Breast epithelium (tissue), 4 donors: ENCODE measurements at regions not wholly inside any gene's neighbourhood (a gene's known extent, or its start where the extent isn't known, plus 50 kb on each side); places are given as distances from the start of the nearest gene placed in this dataset.

Experiments
- DNase-seq, 2 donors: peaks; one replicate each; pipeline ENCODE4 v3.0.0-alpha.2; 2019; ENCODE audit warnings: low spot score in 2 of 2
- H3K27ac ChIP-seq, 2 donors: fragments of 200-600 bp; sonication (generic) in 1 of 2; one replicate each; pipeline ENCODE4 v1.5.1; 2016 to 2019; ENCODE audit warnings: mild to moderate bottlenecking in 1 of 2
- H3K27me3 ChIP-seq, 2 donors: fragments of 200-600 bp; sonication (generic) in 1 of 2; one replicate each; pipeline versions ENCODE4 v1.5.1 to v1.6.0; 2017 to 2019; ENCODE audit warnings: control low read depth in 1 of 2, mild to moderate bottlenecking in 1 of 2
- H3K36me3 ChIP-seq: fragments of 200-600 bp; one replicate; pipeline ENCODE4 v1.5.1; 2019
- H3K4me1 ChIP-seq, 2 donors: fragments of 200-600 bp; sonication (generic); one replicate each; pipeline ENCODE4 v1.5.1; 2016 to 2019; ENCODE audit warnings: control low read depth in 1 of 2
- H3K4me3 ChIP-seq, 3 donors: fragments of 200-600 bp; sonication (generic); 1 replicate in 2 of 3; 2 replicates in 1 of 3; pipeline ENCODE4 v1.5.1; 2016 to 2019; ENCODE audit warnings: mild to moderate bottlenecking in 3 of 3, moderate library complexity in 2 of 3
- H3K9me3 ChIP-seq, 2 donors: fragments of 200-600 bp; sonication (generic) in 1 of 2; one replicate each; pipeline ENCODE4 v1.5.1; 2016 to 2019; ENCODE audit warnings: control low read depth in 1 of 2
- CTCF ChIP-seq, 3 donors: fragments of 450-650 bp; IDR thresholded peaks; one replicate each; pipeline ENCODE4 v1.5.1; 2016 to 2017; ENCODE audit warnings: antibody characterized with exemption in 3 of 3, mild to moderate bottlenecking in 3 of 3, moderate library complexity in 3 of 3
- POLR2A ChIP-seq: fragments of 450-650 bp; IDR thresholded peaks from one replicate; pipeline ENCODE4 v1.6.1; 2016; ENCODE audit warnings: antibody characterized with exemption, mild to moderate bottlenecking, moderate library complexity
- POLR2AphosphoS5 ChIP-seq, 3 donors: sonication (generic); formaldehyde crosslinking; IDR thresholded peaks; one replicate each; pipeline ENCODE4 v1.6.1; 2017; ENCODE audit warnings: antibody characterized with exemption in 3 of 3
- intact Hi-C: fragments of 100-400 bp; cut with DNase I; formaldehyde crosslinking; loops from one replicate; pipeline ENCODE4 v1.15.1; 2023; ENCODE audit warnings: low total_unique reads

GRCh38 chr10:31687663-31688482 lies 240.8 kb downstream of the ARHGAP12 start:
- intact Hi-C loops = no loop called here
- Histone ChIP-seq H3K9me3 (peaks cover 21 to 35% of the 10 kb centered on the region in 2 donors), H3K4me1 (no peaks in the 10 kb centered on the region), H3K27me3 (no peaks in the 10 kb centered on the region), H3K27ac (no peak overlapping the region), H3K36me3 (no peaks in the 10 kb centered on the region), H3K4me3 (no peak overlapping the region)
- TF ChIP-seq POLR2A (no peak), POLR2AphosphoS5 (IDR thresholded peaks at IDR 0.05) (no peak), CTCF (IDR thresholded peaks at IDR 0.05) (no peak)
- DNase-seq = no peak

- peaks cover 28 to 42% of the 10 kb centered on the region in 2 donors for H3K9me3 ChIP-seq
- no peak overlapping the region for H3K27ac ChIP-seq
- intact Hi-C loops = no loop called here
- H3K27me3 ChIP-seq = no peaks in the 10 kb centered on the region
- H3K4me1 ChIP-seq = no peaks in the 10 kb centered on the region
- no peak for TF ChIP-seq CTCF (IDR thresholded peaks at IDR 0.05)
- TF ChIP-seq POLR2A = no peak
- no peak for TF ChIP-seq POLR2AphosphoS5 (IDR thresholded peaks at IDR 0.05)
- H3K36me3 ChIP-seq = no peaks in the 10 kb centered on the region
- H3K4me3 ChIP-seq = no peak overlapping the region
- no peak for DNase-seq
Measured at GRCh38 chr10:31686599-31686998, 242.0 kb downstream of the ARHGAP12 start.

- no peak for TF ChIP-seq POLR2A
- no peak for TF ChIP-seq POLR2AphosphoS5 (IDR thresholded peaks at IDR 0.05)
- no peak for TF ChIP-seq CTCF (IDR thresholded peaks at IDR 0.05)
- H3K27ac ChIP-seq = no peak overlapping the region
- peaks cover 11 to 24% of the 10 kb centered on the region in 2 donors for H3K9me3 ChIP-seq
- no peaks in the 10 kb centered on the region for H3K36me3 ChIP-seq
- H3K27me3 ChIP-seq = no peaks in the 10 kb centered on the region
- intact Hi-C loops = no loop called here
- H3K4me3 ChIP-seq = no peak overlapping the region
- no peaks in the 10 kb centered on the region for H3K4me1 ChIP-seq
- no peak for DNase-seq
Measured at GRCh38 chr10:31683682-31684081, 244.9 kb downstream of the ARHGAP12 start.

GRCh38 chr10:31679936-31680335 lies 248.7 kb downstream of the ARHGAP12 start:
- no peak for DNase-seq
- intact Hi-C loops = loop anchor here (10.0 kb wide), 1 partner anchor 685 kb away; no protein-coding TSS in a partner anchor
- Histone ChIP-seq H3K4me3 (no peak overlapping the region), H3K27ac (no peak overlapping the region), H3K27me3 (no peaks in the 10 kb centered on the region), H3K36me3 (no peaks in the 10 kb centered on the region), H3K9me3 (peaks cover 22 to 37% of the 10 kb centered on the region in 2 donors), H3K4me1 (no peaks in the 10 kb centered on the region)
- TF ChIP-seq CTCF (IDR thresholded peaks at IDR 0.05) = no peak
- no peak for TF ChIP-seq POLR2AphosphoS5 (IDR thresholded peaks at IDR 0.05)
- no peak for TF ChIP-seq POLR2A
